Superior temporal gyrus (tissue), 1 donor: ENCODE measurements at regions not wholly inside any gene's neighbourhood (a gene's known extent, or its start where the extent isn't known, plus 50 kb on each side); places are given as distances from the start of the nearest gene placed in this dataset.
A peak's percentile ranks its signal among the peaks of the same experiment; 100 is the strongest.

Experiments used
- DNase-seq: peaks from one replicate; pipeline ENCODE4 v3.0.0-alpha.2; 2016; ENCODE audit errors: extremely low spot score

GRCh38 chr7:25279705-25280104 is 51.4 kb upstream of the NPVF start:
- no peak for DNase-seq

- no peak for DNase-seq
These were observed 51.9 kb upstream of the NPVF start for GRCh38 chr7:25280181-25280580.

GRCh38 chr7:25282194-25282593 is 53.9 kb upstream of the NPVF start:
- DNase-seq: no peak

- DNase-seq: no peak
These were observed 58.5 kb upstream of the NPVF start for GRCh38 chr7:25286756-25287155.

GRCh38 chr7:25287291-25287690 is 59.0 kb upstream of the NPVF start:
- no peak for DNase-seq

- peak; percentile 46 for DNase-seq
These were observed 60.4 kb upstream of the NPVF start for GRCh38 chr7:25288556-25289307.

GRCh38 chr7:25289518-25289917 is 61.2 kb upstream of the NPVF start:
- DNase-seq: no peak

GRCh38 chr7:25294624-25295023 is 66.3 kb upstream of the NPVF start:
- DNase-seq: no peak

GRCh38 chr7:25295387-25295786 is 67.1 kb upstream of the NPVF start:
- DNase-seq: no peak

GRCh38 chr7:25296086-25296485 is 67.8 kb upstream of the NPVF start:
- DNase-seq: no peak

GRCh38 chr7:25297278-25297677 is 69.0 kb upstream of the NPVF start:
- no peak for DNase-seq

GRCh38 chr7:25303281-25304181 is 75.2 kb upstream of the NPVF start:
- no peak for DNase-seq

GRCh38 chr7:25304691-25305090 is 76.4 kb upstream of the NPVF start:
- DNase-seq: no peak

- DNase-seq: no peak
These were observed 77.5 kb upstream of the NPVF start for GRCh38 chr7:25305831-25306230.

GRCh38 chr7:25307624-25308023 is 79.3 kb upstream of the NPVF start:
- no peak for DNase-seq

GRCh38 chr7:25308246-25308645 is 80.0 kb upstream of the NPVF start:
- peak; percentile 33 for DNase-seq

- DNase-seq: no peak
These were observed 80.8 kb upstream of the NPVF start for GRCh38 chr7:25308906-25309705.

- DNase-seq: no peak
These were observed 82.6 kb upstream of the NPVF start for GRCh38 chr7:25310896-25311295.

- no peak for DNase-seq
These were observed 83.1 kb upstream of the NPVF start for GRCh38 chr7:25311346-25311745.

GRCh38 chr7:25312968-25313367 is 84.7 kb upstream of the NPVF start:
- DNase-seq: no peak

- no peak for DNase-seq
These were observed 85.2 kb upstream of the NPVF start for GRCh38 chr7:25313526-25313925.

GRCh38 chr7:25314094-25314730 is 85.9 kb upstream of the NPVF start:
- DNase-seq: no peak
